ENCODE measurements at regions not wholly inside any gene's neighbourhood (a gene's known extent, or its start where the extent isn't known, plus 50 kb on each side); places are given as distances from the start of the nearest gene placed in this dataset.

- Mint-ChIP-seq H3K27me3 (ENCODE audit: insufficient read depth, unreplicated experiment) (no peaks in the 10 kb centered on the region), H3K36me3 (ENCODE audit: insufficient read depth, unreplicated experiment) (no peaks in the 10 kb centered on the region), H3K27ac (ENCODE audit: low read depth, unreplicated experiment) (no peak overlapping the region), H3K4me1 (ENCODE audit: insufficient read depth, unreplicated experiment) (no peaks in the 10 kb centered on the region), H3K9me3 (ENCODE audit: unreplicated experiment) (no peaks in the 10 kb centered on the region), H3K4me3 (ENCODE audit: unreplicated experiment) (no peak overlapping the region)
- BruUV-seq (replicated peaks): no TSS peak
- intact Hi-C loops (cut with micrococcal nuclease): no loop called here
- no peak for DNase-seq (ENCODE audit: unreplicated experiment)
- TF ChIP-seq CTCF (IDR thresholded peaks at IDR 0.05; ENCODE audit: unreplicated experiment): no peak
- ChIA-PET CTCF (interaction anchor here (0.5 to 0.9 kb wide), 3 partner anchors 14 to 1092 kb away, joined by 3 to 5 read pairs (median 3); no protein-coding TSS in a partner anchor), POLR2A (no interaction called here)
These were observed 661.2 kb upstream of the TENM3 start for GRCh38 chr4:181581983-181582382.

GRCh38 chr4:181582595-181582994 lies 660.6 kb upstream of the TENM3 start:
- no peaks in the 10 kb centered on the region for H3K36me3 Mint-ChIP-seq (ENCODE audit: insufficient read depth, unreplicated experiment)
- no peak overlapping the region for H3K27ac Mint-ChIP-seq (ENCODE audit: low read depth, unreplicated experiment)
- no peaks in the 10 kb centered on the region for H3K4me1 Mint-ChIP-seq (ENCODE audit: insufficient read depth, unreplicated experiment)
- ChIA-PET POLR2A (no interaction called here), CTCF (interaction anchor here (0.7 to 0.9 kb wide), 2 partner anchors 14 to 1091 kb away, joined by 3 to 5 read pairs; no protein-coding TSS in a partner anchor)
- TF ChIP-seq CTCF (IDR thresholded peaks at IDR 0.05; ENCODE audit: unreplicated experiment): peak; percentile 15
- DNase-seq (ENCODE audit: unreplicated experiment): no peak
- no peaks in the 10 kb centered on the region for H3K9me3 Mint-ChIP-seq (ENCODE audit: unreplicated experiment)
- BruUV-seq (replicated peaks): no TSS peak
- intact Hi-C loops (cut with micrococcal nuclease): no loop called here
- H3K27me3 Mint-ChIP-seq (ENCODE audit: insufficient read depth, unreplicated experiment): no peaks in the 10 kb centered on the region
- H3K4me3 Mint-ChIP-seq (ENCODE audit: unreplicated experiment): no peak overlapping the region

GRCh38 chr4:181588733-181589302 lies 654.4 kb upstream of the TENM3 start:
- no peak overlapping the region for H3K27ac Mint-ChIP-seq (ENCODE audit: low read depth, unreplicated experiment)
- H3K9me3 Mint-ChIP-seq (ENCODE audit: unreplicated experiment): no peaks in the 10 kb centered on the region
- no TSS peak for BruUV-seq (replicated peaks)
- no peaks in the 10 kb centered on the region for H3K27me3 Mint-ChIP-seq (ENCODE audit: insufficient read depth, unreplicated experiment)
- no peak for DNase-seq (ENCODE audit: unreplicated experiment)
- intact Hi-C loops (cut with micrococcal nuclease): no loop called here
- H3K36me3 Mint-ChIP-seq (ENCODE audit: insufficient read depth, unreplicated experiment): no peaks in the 10 kb centered on the region
- ChIA-PET CTCF (no interaction called here), POLR2A (no interaction called here)
- no peaks in the 10 kb centered on the region for H3K4me1 Mint-ChIP-seq (ENCODE audit: insufficient read depth, unreplicated experiment)
- no peak overlapping the region for H3K4me3 Mint-ChIP-seq (ENCODE audit: unreplicated experiment)
- TF ChIP-seq CTCF (IDR thresholded peaks at IDR 0.05; ENCODE audit: unreplicated experiment): no peak

- TF ChIP-seq CTCF (IDR thresholded peaks at IDR 0.05; ENCODE audit: unreplicated experiment): no peak
- ChIA-PET CTCF (interaction anchor here (0.7 kb wide), 1 partner anchor 228 kb away, joined by 3 read pairs; no protein-coding TSS in a partner anchor), POLR2A (no interaction called here)
- Mint-ChIP-seq H3K27ac (ENCODE audit: low read depth, unreplicated experiment) (no peak overlapping the region), H3K9me3 (ENCODE audit: unreplicated experiment) (peaks cover 7% of the 10 kb centered on the region), H3K4me1 (ENCODE audit: insufficient read depth, unreplicated experiment) (no peaks in the 10 kb centered on the region), H3K27me3 (ENCODE audit: insufficient read depth, unreplicated experiment) (no peaks in the 10 kb centered on the region), H3K4me3 (ENCODE audit: unreplicated experiment) (no peak overlapping the region), H3K36me3 (ENCODE audit: insufficient read depth, unreplicated experiment) (no peaks in the 10 kb centered on the region)
- BruUV-seq (replicated peaks): no TSS peak
- intact Hi-C loops (cut with micrococcal nuclease): no loop called here
- DNase-seq (ENCODE audit: unreplicated experiment): no peak
These were observed 650.9 kb upstream of the TENM3 start for GRCh38 chr4:181592221-181592745.
